Activated CD8-positive, alpha-beta memory T cell treated with anti-CD3 and anti-CD28 coated beads for 4 hours (primary cell): ENCODE measurements at regions not wholly inside any gene's neighbourhood (a gene's known extent, or its start where the extent isn't known, plus 50 kb on each side); places are given as distances from the start of the nearest gene placed in this dataset.

ENCODE experiments used
- DNase-seq, 2 donors: peaks; one replicate each; pipeline ENCODE4 v3.0.0-alpha.2; 2020; ENCODE audit warnings: low read depth in 2 of 2

GRCh38 chr5:74064911-74065310, 438.9 kb downstream of the ARHGEF28 start:
- DNase-seq, result no peak

DNA sequence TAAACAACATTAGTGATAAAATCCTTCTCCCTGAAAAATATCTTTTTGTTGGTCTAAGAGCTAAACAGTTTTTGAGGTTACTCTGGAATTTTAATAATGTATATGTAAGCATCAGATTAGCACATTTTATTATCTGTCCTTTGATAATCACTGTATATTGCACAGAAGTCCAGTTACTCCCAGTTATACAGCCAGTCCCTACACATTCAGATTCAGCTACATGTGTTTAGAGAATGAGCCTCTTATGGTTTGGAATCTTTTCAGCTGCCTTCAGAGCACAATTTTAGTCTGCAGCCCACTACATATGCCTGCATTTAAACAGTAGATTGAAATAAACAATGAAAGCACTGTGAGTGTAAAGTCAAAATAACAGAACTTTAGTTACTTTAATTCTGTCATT, 438.2 kb downstream of the ARHGEF28 start:
- no peak for DNase-seq

- DNase-seq, result no peak
These were observed 437.8 kb downstream of the ARHGEF28 start for GRCh38 chr5:74063821-74064220.

DNA sequence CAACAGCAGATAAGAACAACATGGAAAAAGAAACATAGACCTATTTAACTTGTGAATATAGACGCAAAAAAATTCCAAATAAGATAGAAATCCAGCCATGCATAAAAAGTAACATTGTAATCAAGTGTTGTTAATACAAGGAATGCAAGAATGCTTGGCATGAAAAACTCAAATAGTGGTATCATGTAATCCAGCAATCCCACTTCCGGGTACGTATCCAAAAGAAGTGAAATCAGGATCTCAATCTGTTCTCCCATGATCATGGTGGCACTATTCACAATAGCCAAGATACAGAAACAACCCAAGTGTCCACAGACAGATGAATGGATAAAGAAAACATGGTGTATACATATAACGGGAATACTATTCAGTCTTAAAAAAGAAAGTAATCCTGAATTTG, 437.4 kb downstream of the ARHGEF28 start:
- no peak for DNase-seq

- DNase-seq, result no peak
These were observed 435.3 kb downstream of the ARHGEF28 start for GRCh38 chr5:74061292-74061691.

- no peak for DNase-seq
These were observed 433.7 kb downstream of the ARHGEF28 start for GRCh38 chr5:74059706-74060105.

GRCh38 chr5:74056789-74057164, 430.8 kb downstream of the ARHGEF28 start:
- no peak for DNase-seq

- DNase-seq, result no peak
These were observed 430.3 kb downstream of the ARHGEF28 start for GRCh38 chr5:74056107-74056788.

- no peak for DNase-seq
These were observed 429.6 kb downstream of the ARHGEF28 start for GRCh38 chr5:74055486-74056106.

- DNase-seq, result no peak
These were observed 428.8 kb downstream of the ARHGEF28 start for GRCh38 chr5:74054641-74055421.

DNA sequence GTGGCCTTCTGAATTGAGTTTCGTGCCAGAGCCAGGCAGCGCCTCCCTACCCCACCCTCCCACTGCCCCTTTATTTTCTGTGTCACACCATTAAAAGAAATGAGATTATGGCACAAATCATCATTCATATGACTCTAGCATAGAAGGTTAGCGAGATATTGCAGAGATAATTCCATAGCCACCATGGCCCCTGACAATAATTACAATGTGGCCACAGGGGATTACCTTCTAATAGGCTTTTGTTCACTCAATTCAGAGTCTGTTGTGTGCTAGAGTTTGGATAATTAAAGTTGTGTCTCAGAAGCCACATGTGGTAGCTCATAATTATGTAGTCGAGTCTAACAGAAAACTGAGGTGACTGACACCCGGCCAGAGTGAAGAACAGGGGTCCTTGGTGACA, 428.1 kb downstream of the ARHGEF28 start:
- DNase-seq, result no peak

DNA sequence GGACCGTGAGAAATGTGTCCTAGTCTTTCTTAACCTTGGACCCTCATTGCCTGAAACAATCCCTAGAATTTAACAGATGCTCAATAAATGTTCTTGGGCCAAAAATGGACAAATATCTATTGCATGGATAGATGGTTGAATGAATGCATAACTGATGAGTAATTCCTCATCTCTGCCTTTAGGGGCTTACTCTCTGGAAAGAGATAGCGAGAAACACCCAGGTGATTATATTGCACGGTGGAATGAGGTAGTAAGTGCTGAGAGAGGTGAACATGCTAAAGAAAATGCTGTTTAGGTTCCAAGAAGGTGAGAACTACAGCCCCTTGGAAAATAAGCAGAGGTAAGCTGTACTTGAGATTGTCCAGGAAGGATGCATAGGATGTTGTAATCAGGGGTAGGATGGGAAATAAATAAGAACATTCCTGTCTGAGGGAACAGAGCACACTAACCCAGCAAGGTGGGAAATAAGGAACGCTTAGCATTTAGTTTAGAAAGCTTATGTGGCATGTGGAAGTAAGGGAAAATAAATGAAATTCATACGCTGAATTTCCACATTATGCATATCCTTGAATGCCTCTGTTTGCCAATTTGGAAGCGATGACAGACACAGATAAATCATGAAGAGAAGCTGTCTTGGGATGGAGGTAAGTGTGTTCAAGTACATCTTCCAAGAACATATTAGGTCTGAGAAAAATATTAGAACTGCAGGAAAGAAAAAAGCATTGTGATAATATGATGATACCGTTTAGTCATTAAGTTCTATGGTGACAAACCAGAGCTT, 426.6 kb downstream of the ARHGEF28 start:
- DNase-seq, result no peak

DNA sequence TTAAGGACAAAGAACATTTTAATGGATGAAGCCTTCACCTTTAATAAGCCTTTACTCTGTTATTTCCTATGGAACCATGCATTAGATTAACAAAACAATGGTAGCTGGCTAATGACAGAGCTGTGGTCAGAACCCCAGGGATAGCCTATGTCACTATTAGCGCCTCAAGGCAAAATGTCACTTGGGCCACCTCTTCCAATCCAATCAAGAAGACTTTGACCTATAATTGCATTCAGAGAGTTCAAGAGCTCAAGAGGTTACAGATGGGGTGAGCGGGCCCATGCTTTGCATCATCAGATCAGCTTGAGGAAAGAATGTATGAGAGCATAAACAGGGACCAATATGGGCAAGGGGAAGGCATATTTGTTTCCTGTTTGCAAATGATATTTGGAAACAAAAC, 425.1 kb downstream of the ARHGEF28 start:
- no peak for DNase-seq

DNA sequence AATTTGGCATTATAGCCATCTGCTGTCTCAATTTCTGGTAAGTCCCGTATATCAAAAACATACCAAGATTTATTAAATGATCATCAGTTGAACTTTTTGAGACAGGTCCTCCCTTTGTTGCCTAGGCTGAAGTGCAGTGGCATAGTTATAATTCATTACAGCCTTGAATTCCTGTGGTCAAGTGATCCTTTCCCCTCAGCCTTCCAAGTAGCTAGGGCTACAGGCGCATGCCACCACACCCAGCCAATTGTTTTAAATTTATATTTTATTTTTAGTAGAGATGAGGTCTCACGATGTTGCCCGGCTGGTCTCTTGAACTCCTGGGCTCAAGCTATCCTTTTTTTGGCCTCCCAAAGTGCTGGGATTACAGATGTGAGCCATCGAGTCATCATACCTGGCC, 418.9 kb downstream of the ARHGEF28 start:
- DNase-seq, result no peak

- no peak for DNase-seq
These were observed 417.0 kb downstream of the ARHGEF28 start for GRCh38 chr5:74042959-74043358.

- no peak for DNase-seq
These were observed 416.6 kb downstream of the ARHGEF28 start for GRCh38 chr5:74042559-74042958.

- no peak for DNase-seq
These were observed 415.9 kb downstream of the ARHGEF28 start for GRCh38 chr5:74041913-74042312.

- DNase-seq, result no peak
These were observed 415.0 kb downstream of the ARHGEF28 start for GRCh38 chr5:74040811-74041491.

- no peak for DNase-seq
These were observed 414.1 kb downstream of the ARHGEF28 start for GRCh38 chr5:74040065-74040551.

- DNase-seq, result no peak
These were observed 411.3 kb downstream of the ARHGEF28 start for GRCh38 chr5:74037321-74037720.

DNA sequence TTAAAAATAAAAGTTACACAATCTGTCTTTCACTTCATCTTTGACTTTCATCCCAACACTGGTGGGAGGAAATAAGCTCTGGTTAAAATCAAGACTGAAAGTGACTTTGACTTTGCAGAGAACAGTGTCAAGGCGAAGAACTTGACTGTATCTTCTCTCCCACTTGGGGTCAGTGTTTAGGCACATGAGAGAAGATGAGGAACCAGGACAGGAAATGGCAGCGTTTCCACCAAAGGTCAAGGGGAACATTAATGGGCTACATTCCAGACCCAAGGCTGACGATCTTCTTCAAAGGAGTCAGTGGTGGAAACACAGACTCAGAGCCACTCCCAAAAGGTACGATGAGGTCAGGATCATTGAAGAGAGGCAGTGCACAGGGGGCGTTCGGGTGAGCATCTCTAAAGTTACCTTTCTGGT, 409.5 kb downstream of the ARHGEF28 start:
- no peak for DNase-seq
